ES-I3 (cell line): ENCODE measurements at regions not wholly inside any gene's neighbourhood (a gene's known extent, or its start where the extent isn't known, plus 50 kb on each side); places are given as distances from the start of the nearest gene placed in this dataset.

Experiments
- H3K36me3 ChIP-seq: 2 replicates; pipeline ENCODE4 v1.6.1; 2013; ENCODE audit warnings: mild to moderate bottlenecking, low read length, control low read depth, moderate library complexity; ENCODE audit not compliant: insufficient read depth
- H3K4me1 ChIP-seq: 2 replicates; pipeline ENCODE4 v1.6.1; 2013; ENCODE audit warnings: mild to moderate bottlenecking, control low read depth, low read length; ENCODE audit not compliant: insufficient read depth
- H3K9ac ChIP-seq: 2 replicates; pipeline ENCODE4 v1.6.1; 2013; ENCODE audit warnings: low read depth, mild to moderate bottlenecking, low read length, moderate library complexity
- H3K9me3 ChIP-seq: 2 replicates; pipeline ENCODE4 v1.6.1; 2013; ENCODE audit warnings: mild to moderate bottlenecking, low read length, moderate library complexity; ENCODE audit not compliant: control insufficient read depth, insufficient read depth

- Histone ChIP-seq H3K9me3 (no peaks in the 10 kb centered on the region; the same call in 1 of the 2 replicates), H3K4me1 (no peaks in the 10 kb centered on the region; the same call in 1 of the 2 replicates), H3K36me3 (no peaks in the 10 kb centered on the region), H3K9ac (no peak overlapping the region)
Measured at GRCh38 chr13:81697826-81698225, 1356.9 kb upstream of the SPRY2 start.

- Histone ChIP-seq H3K9me3 (no peaks in the 10 kb centered on the region), H3K36me3 (no peaks in the 10 kb centered on the region), H3K4me1 (no peaks in the 10 kb centered on the region), H3K9ac (no peak overlapping the region)
Measured at GRCh38 chr13:81686877-81687276, 1346.0 kb upstream of the SPRY2 start.

DNA sequence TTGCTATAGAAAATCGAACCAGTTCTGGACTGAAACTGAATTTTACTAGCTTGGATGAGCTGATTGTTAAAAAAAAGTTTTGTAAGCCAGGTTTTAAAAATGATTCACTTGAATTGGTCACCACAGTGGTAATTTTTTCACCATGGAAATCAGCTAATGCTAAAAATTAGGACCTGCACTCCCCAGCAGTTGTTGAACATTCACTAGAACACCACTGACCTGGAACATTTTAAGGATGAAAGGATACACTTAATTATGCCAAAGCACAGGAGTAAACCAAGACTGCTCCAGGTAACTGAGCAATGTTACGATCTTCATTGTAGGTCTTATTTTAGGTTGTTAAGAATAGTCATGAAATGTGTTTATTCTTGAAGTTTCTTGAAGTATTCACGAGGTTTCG lies 1342.6 kb upstream of the SPRY2 start:
- H3K36me3 ChIP-seq = no peaks in the 10 kb centered on the region
- H3K9ac ChIP-seq = no peak overlapping the region
- H3K9me3 ChIP-seq = no peaks in the 10 kb centered on the region
- H3K4me1 ChIP-seq = no peaks in the 10 kb centered on the region

GRCh38 chr13:81682081-81682630 lies 1341.2 kb upstream of the SPRY2 start:
- H3K9me3 ChIP-seq = peaks cover 4% of the 10 kb centered on the region
- H3K4me1 ChIP-seq = no peaks in the 10 kb centered on the region
- H3K36me3 ChIP-seq = no peaks in the 10 kb centered on the region
- H3K9ac ChIP-seq = no peak overlapping the region

DNA sequence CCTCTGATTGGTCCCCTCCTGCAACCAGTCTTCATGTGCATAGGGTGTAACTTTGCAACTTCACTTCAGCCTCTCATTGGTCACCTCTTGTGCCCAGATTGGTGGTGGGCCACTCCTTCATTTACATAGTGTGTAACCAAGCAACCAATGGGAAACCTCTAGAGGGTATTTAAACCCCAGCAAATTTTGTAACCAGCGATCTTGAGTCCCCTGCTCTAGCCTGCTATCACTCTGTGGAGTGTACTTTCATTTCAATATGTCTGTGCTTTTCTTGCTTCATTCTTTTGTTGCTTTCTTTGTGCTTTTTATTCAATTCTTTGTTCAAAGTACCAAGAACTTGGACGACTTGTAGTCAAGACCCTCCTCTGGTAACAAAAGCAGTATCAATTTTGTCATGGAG lies 1336.9 kb upstream of the SPRY2 start:
- Histone ChIP-seq H3K4me1 (no peaks in the 10 kb centered on the region), H3K9me3 (peaks cover 4% of the 10 kb centered on the region), H3K36me3 (no peaks in the 10 kb centered on the region), H3K9ac (no peak overlapping the region)

DNA sequence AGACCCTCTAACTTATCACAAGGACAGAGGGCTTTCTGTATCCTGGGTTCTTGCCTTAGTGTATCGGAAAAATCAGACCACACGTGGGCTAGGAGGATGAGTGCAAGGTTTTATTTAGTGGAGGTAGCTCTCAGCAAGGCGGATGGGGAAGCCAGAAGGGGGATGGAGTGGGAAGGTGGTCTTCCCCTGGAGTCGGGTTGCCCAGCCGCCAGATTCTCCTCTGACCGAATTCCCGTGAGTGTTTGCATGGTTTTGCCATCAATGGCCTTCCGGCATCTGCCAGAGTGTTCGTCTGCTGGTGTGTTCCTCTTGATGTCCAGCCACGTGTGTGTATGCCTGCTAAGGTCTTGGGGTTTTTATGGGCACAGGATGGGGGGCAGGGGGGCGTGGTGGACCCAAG lies 1335.1 kb upstream of the SPRY2 start:
- H3K9ac ChIP-seq = no peak overlapping the region
- H3K36me3 ChIP-seq = no peaks in the 10 kb centered on the region
- H3K9me3 ChIP-seq = peaks cover 4% of the 10 kb centered on the region
- H3K4me1 ChIP-seq = no peaks in the 10 kb centered on the region

- H3K9me3 ChIP-seq = no peaks in the 10 kb centered on the region; the same call in 1 of the 2 replicates
- H3K4me1 ChIP-seq = peaks cover 8% of the 10 kb centered on the region; the same call in 1 of the 2 replicates
- H3K9ac ChIP-seq = no peak overlapping the region
- H3K36me3 ChIP-seq = no peaks in the 10 kb centered on the region
Measured at GRCh38 chr13:81671064-81671463, 1330.1 kb upstream of the SPRY2 start.

GRCh38 chr13:81670048-81670447 lies 1329.1 kb upstream of the SPRY2 start:
- no peak overlapping the region for H3K9ac ChIP-seq
- peaks cover 8% of the 10 kb centered on the region; the same call in 1 of the 2 replicates for H3K4me1 ChIP-seq
- no peaks in the 10 kb centered on the region for H3K9me3 ChIP-seq
- H3K36me3 ChIP-seq = no peaks in the 10 kb centered on the region

DNA sequence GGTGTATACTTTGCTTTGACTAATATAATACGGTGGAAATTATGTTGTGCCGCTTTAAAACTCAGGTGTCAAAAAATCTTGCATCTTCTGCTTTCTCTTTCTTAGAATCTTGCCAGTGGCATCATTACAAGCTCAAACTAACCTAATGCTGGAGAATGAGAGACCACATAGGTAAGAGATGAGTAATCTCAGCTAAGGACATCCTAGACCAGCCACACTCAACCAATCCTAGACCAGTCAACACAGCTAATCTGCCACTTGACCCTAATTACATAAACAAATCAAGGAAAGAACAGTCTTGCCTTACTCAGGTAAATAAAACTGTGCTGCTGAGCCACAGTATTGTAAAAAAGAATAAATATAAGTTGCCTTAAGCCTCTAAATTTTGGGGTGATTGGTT lies 1323.9 kb upstream of the SPRY2 start:
- Histone ChIP-seq H3K9ac (no peak overlapping the region), H3K36me3 (no peaks in the 10 kb centered on the region), H3K4me1 (peaks cover 5% of the 10 kb centered on the region; the same call in 1 of the 2 replicates), H3K9me3 (no peaks in the 10 kb centered on the region)

- H3K9me3 ChIP-seq = no peaks in the 10 kb centered on the region
- H3K4me1 ChIP-seq = no peaks in the 10 kb centered on the region
- H3K9ac ChIP-seq = no peak overlapping the region
- no peaks in the 10 kb centered on the region for H3K36me3 ChIP-seq
Measured at GRCh38 chr13:81659984-81660383, 1319.1 kb upstream of the SPRY2 start.

DNA sequence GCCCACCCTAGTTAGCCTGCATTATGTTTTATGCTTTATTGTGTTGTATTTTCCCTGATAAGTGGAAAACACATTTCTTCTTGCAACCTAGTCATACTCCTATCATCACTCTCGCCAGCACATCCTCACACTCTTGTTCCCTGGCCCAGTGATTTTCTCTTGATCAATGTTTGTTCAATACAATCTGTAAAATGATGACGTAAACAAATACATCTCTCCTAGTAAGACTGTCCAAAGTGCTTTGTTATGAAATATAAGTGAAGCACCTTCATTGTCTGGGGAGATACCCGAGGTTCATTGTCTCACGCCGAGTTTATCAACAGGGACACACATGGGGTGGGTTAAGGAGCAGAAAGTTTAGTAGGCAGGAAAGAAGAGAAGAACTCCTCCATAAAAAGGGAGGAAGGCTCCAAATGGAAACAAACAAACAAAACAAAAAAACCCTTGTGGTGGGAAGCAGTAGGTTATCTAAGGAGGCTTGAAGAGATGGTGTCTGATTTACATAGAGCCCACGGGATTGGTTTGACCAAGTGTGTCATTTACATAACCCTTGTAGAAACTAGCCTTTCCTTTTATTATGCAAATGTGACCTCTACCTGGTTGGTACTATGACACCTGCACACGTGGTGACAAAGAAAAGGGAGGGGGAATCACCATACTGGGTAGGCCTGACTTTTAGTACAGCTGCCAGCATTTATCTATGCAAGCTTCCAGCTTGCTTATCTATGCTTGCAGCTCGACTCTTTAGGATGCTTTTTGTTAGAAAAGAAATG lies 1317.9 kb upstream of the SPRY2 start:
- H3K9me3 ChIP-seq = no peaks in the 10 kb centered on the region
- H3K9ac ChIP-seq = no peak overlapping the region
- H3K4me1 ChIP-seq = no peaks in the 10 kb centered on the region
- no peaks in the 10 kb centered on the region for H3K36me3 ChIP-seq

GRCh38 chr13:81639984-81640582 lies 1299.2 kb upstream of the SPRY2 start:
- no peak overlapping the region for H3K9ac ChIP-seq

DNA sequence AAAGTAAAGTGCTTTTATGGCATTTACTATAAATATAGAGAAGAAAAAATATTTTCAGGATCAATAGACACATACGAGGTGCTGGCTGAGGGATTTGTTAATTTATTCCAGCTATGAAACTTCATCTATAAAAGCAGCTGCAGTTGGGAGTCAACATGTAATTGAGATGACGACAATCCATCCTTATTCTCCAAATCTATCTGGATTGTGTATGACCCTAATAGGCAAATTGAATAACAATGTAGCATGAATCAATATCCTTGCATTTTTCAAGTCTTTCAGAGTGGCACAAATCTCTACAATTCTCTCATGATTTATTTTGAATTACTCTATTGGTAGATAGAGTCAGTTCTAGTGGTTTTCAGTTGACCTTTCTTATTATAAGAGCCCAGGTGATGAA lies 1296.5 kb upstream of the SPRY2 start:
- Histone ChIP-seq H3K9ac (no peak overlapping the region), H3K36me3 (no peaks in the 10 kb centered on the region), H3K4me1 (no peaks in the 10 kb centered on the region), H3K9me3 (no peaks in the 10 kb centered on the region)

More at GRCh38 chr13:81639984-81640582, 1299.2 kb upstream of the SPRY2 start:
- H3K9me3 ChIP-seq = no peaks in the 10 kb centered on the region
- H3K4me1 ChIP-seq = no peaks in the 10 kb centered on the region
- no peaks in the 10 kb centered on the region for H3K36me3 ChIP-seq

- H3K36me3 ChIP-seq = no peaks in the 10 kb centered on the region
- H3K9me3 ChIP-seq = no peaks in the 10 kb centered on the region
- H3K9ac ChIP-seq = no peak overlapping the region
- no peaks in the 10 kb centered on the region for H3K4me1 ChIP-seq
Measured at GRCh38 chr13:81636120-81636519, 1295.2 kb upstream of the SPRY2 start.

DNA sequence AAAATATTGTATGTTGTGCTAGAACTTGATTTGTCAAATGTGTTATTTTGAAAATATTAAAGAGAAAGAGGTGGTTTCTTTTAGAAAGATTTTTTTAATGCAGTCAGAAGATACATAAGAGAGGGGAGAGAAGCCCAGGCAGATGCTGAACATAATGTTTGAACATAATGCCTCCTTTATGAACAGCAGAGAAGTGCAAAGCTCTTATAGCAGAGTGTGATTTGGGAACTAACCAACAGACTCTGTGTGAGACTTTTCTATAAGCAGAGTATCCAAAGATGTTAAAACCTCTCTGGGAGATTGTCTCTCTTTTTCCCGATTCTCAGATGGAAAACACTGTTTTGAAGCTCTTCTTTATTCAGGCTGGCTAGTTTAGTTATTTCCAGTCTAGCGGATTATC lies 1274.1 kb upstream of the SPRY2 start:
- H3K9me3 ChIP-seq = no peaks in the 10 kb centered on the region
- H3K9ac ChIP-seq = no peak overlapping the region
- no peaks in the 10 kb centered on the region for H3K36me3 ChIP-seq
- H3K4me1 ChIP-seq = no peaks in the 10 kb centered on the region
